Activated naive CD8-positive, alpha-beta T cell treated with anti-CD3 and anti-CD28 coated beads, Interleukin-2, amount 50 U/mL, for 24 hours (primary cell): ENCODE measurements at regions not wholly inside any gene's neighbourhood (a gene's known extent, or its start where the extent isn't known, plus 50 kb on each side); places are given as distances from the start of the nearest gene placed in this dataset.

Experiments used
- ATAC-seq: fragments of 150-1000 bp; cut with Tn5 transposase; one replicate; pipeline ENCODE4 v1.10.0; 2021
- DNase-seq: peaks from one replicate; pipeline ENCODE4 v3.0.0; 2021
- H3K27ac Mint-ChIP-seq: one replicate; pipeline ENCODE4 v1.8.0; 2021; ENCODE audit warnings: mild to moderate bottlenecking, mixed read lengths
- H3K27me3 Mint-ChIP-seq: one replicate; pipeline ENCODE4 v1.8.0; 2021; ENCODE audit warnings: mixed read lengths
- H3K36me3 Mint-ChIP-seq: one replicate; pipeline ENCODE4 v1.8.0; 2021; ENCODE audit warnings: low read depth, mixed read lengths
- H3K4me1 Mint-ChIP-seq: one replicate; pipeline ENCODE4 v1.8.0; 2021; ENCODE audit warnings: mixed read lengths
- H3K4me3 Mint-ChIP-seq: one replicate; pipeline ENCODE4 v1.8.0; 2021; ENCODE audit warnings: mild to moderate bottlenecking, moderate library complexity, mixed read lengths
- H3K9me3 Mint-ChIP-seq: one replicate; pipeline ENCODE4 v1.8.0; 2021; ENCODE audit warnings: mixed read lengths

- DNase-seq = no peak
- H3K9me3 Mint-ChIP-seq = peaks cover 3% of the 10 kb centered on the region
- no peaks in the 10 kb centered on the region for H3K27me3 Mint-ChIP-seq
- no peaks in the 10 kb centered on the region for H3K36me3 Mint-ChIP-seq
- H3K27ac Mint-ChIP-seq = no peak overlapping the region
- no peak for ATAC-seq
- H3K4me1 Mint-ChIP-seq = no peaks in the 10 kb centered on the region
- no peak overlapping the region for H3K4me3 Mint-ChIP-seq
These were observed 97.4 kb upstream of the TRPM3 start for GRCh38 chr9:71218774-71219173.

GRCh38 chr9:71213633-71214032, 92.2 kb upstream of the TRPM3 start:
- ATAC-seq (no peak), DNase-seq (no peak)
- Mint-ChIP-seq H3K4me3 (no peak overlapping the region), H3K4me1 (no peaks in the 10 kb centered on the region), H3K27ac (no peak overlapping the region), H3K27me3 (no peaks in the 10 kb centered on the region), H3K36me3 (no peaks in the 10 kb centered on the region), H3K9me3 (peaks cover 5% of the 10 kb centered on the region)

- DNase-seq (no peak), ATAC-seq (no peak)
- Mint-ChIP-seq H3K4me3 (no peak overlapping the region), H3K27me3 (peaks cover 2% of the 10 kb centered on the region), H3K27ac (no peak overlapping the region), H3K9me3 (peaks cover 5% of the 10 kb centered on the region), H3K4me1 (no peaks in the 10 kb centered on the region), H3K36me3 (no peaks in the 10 kb centered on the region)
These were observed 88.9 kb upstream of the TRPM3 start for GRCh38 chr9:71210326-71210725.

- Mint-ChIP-seq H3K27me3 (peaks cover 2% of the 10 kb centered on the region), H3K9me3 (peaks cover 5% of the 10 kb centered on the region), H3K36me3 (no peaks in the 10 kb centered on the region), H3K27ac (no peak overlapping the region), H3K4me1 (no peaks in the 10 kb centered on the region), H3K4me3 (no peak overlapping the region)
- no peak for ATAC-seq
- no peak for DNase-seq
These were observed 88.5 kb upstream of the TRPM3 start for GRCh38 chr9:71209890-71210289.

GRCh38 chr9:71202931-71203330, 81.5 kb upstream of the TRPM3 start:
- no peak overlapping the region for H3K4me3 Mint-ChIP-seq
- no peak overlapping the region for H3K27ac Mint-ChIP-seq
- ATAC-seq = no peak
- no peaks in the 10 kb centered on the region for H3K36me3 Mint-ChIP-seq
- peaks cover 2% of the 10 kb centered on the region for H3K27me3 Mint-ChIP-seq
- H3K9me3 Mint-ChIP-seq = peaks cover 10% of the 10 kb centered on the region
- H3K4me1 Mint-ChIP-seq = no peaks in the 10 kb centered on the region
- DNase-seq = no peak

DNA sequence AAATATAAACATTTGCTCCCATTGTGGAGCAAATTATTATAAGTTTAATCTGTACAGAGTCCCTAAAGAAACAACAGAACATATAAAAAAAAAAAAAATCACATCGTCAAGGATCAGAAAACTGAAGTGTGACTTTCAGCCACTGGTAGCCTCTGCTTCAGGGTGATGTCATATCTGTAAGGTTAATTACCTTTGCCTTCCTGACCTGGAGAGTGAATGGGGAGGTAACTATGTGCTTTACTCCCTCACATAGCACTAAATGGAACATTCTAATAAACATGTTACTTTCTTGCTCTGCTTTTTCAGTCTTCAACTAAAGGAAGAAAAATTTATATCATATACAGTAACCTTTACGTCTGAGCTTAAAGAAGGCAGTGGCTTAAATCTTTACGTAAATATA, 70.3 kb upstream of the TRPM3 start:
- Mint-ChIP-seq H3K36me3 (no peaks in the 10 kb centered on the region), H3K27me3 (peaks cover 3% of the 10 kb centered on the region), H3K9me3 (no peaks in the 10 kb centered on the region), H3K4me3 (no peak overlapping the region), H3K27ac (no peak overlapping the region), H3K4me1 (no peaks in the 10 kb centered on the region)
- ATAC-seq (no peak), DNase-seq (no peak)

DNA sequence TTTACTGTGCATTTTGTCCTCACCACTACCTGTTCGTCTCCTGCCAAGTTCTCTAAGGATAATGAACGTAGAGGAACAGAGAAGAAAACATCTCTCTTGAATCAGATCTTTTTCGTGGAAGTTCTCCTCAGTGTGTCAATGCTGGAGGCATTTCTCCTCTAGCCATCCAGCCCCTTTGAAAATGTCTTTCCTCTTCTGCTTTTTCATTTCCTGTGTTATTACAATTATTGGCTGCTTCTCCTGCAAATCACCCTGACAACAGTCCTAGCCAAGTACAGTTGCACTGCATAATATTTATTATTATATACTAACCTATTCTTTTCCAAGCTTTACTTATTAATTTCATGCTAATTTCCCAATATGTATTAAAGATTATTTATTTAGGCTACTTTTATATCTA, 61.8 kb upstream of the TRPM3 start:
- ATAC-seq = no peak
- no peaks in the 10 kb centered on the region for H3K27me3 Mint-ChIP-seq
- DNase-seq = no peak
- H3K27ac Mint-ChIP-seq = no peak overlapping the region
- no peak overlapping the region for H3K4me3 Mint-ChIP-seq
- H3K4me1 Mint-ChIP-seq = no peaks in the 10 kb centered on the region
- no peaks in the 10 kb centered on the region for H3K36me3 Mint-ChIP-seq
- no peaks in the 10 kb centered on the region for H3K9me3 Mint-ChIP-seq

DNA sequence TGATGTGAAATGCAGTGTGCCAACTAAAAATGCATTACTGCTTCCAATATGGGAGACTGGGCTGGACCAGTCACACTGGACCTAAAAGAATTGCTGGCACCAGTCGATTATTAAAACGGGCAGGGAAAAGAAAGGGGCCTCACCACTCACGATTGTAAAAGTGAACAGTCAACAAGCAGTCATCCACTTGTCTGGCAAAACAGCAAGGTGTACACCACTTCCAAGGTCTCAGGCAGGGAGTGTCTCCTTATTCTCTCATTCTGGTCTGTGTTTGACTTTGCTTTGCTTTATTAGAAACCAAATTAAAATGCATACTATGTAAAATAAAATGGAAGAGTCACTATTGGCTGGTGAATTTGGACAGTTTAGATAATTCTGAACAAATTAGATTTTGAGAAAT, 57.8 kb upstream of the TRPM3 start:
- Mint-ChIP-seq H3K9me3 (no peaks in the 10 kb centered on the region), H3K36me3 (no peaks in the 10 kb centered on the region), H3K4me3 (no peak overlapping the region), H3K27me3 (no peaks in the 10 kb centered on the region), H3K4me1 (no peaks in the 10 kb centered on the region), H3K27ac (no peak overlapping the region)
- no peak for DNase-seq
- ATAC-seq = no peak

DNA sequence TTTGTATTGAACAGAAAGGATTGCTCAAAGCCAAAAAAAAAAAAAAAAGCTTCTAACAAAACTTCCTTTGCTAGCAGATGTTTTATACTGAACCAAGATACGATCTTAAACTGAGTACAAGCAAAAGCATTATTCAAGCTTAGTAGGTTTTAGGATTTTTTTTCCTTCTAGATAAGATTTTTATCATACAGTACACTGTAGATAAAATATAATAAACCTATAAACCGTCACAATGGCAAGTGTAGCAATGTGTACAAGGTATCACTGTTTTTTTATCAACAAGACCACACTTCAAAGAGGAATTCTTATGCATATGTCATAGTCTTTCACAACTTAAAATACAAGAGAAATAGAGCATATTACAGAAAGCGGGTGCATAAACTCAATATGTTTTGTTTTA, 56.5 kb upstream of the TRPM3 start:
- no peak for ATAC-seq
- no peaks in the 10 kb centered on the region for H3K9me3 Mint-ChIP-seq
- H3K27ac Mint-ChIP-seq = no peak overlapping the region
- no peaks in the 10 kb centered on the region for H3K4me1 Mint-ChIP-seq
- no peak overlapping the region for H3K4me3 Mint-ChIP-seq
- no peaks in the 10 kb centered on the region for H3K27me3 Mint-ChIP-seq
- no peaks in the 10 kb centered on the region for H3K36me3 Mint-ChIP-seq
- no peak for DNase-seq

- DNase-seq (no peak), ATAC-seq (no peak)
- no peaks in the 10 kb centered on the region for H3K27me3 Mint-ChIP-seq
- no peaks in the 10 kb centered on the region for H3K36me3 Mint-ChIP-seq
- no peak overlapping the region for H3K4me3 Mint-ChIP-seq
- no peaks in the 10 kb centered on the region for H3K4me1 Mint-ChIP-seq
- no peak overlapping the region for H3K27ac Mint-ChIP-seq
- H3K9me3 Mint-ChIP-seq = peaks cover 7% of the 10 kb centered on the region
These were observed 50.1 kb upstream of the TRPM3 start for GRCh38 chr9:71171517-71171916.
